GM13977 (cell line): ENCODE measurements at regions not wholly inside any gene's neighbourhood (a gene's known extent, or its start where the extent isn't known, plus 50 kb on each side); places are given as distances from the start of the nearest gene placed in this dataset.

Experiments
- DNase-seq: peaks from one replicate; pipeline ENCODE4 v3.0.0; 2012; ENCODE audit warnings: low spot score
- CTCF ChIP-seq: IDR thresholded peaks from 2 replicates; pipeline ENCODE4 v1.5.1; 2012; ENCODE audit warnings: mild to moderate bottlenecking, control low read depth; ENCODE audit not compliant: insufficient read depth; ENCODE audit errors: extremely low read depth, missing control alignments
- in situ Hi-C: fragments of 300-500 bp; cut with MboI; formaldehyde crosslinking; loops from one replicate; pipeline ENCODE4 v1.12.0; 2022; ENCODE audit warnings: low sequenced_read_pairs, low pct_unique_long_range_greater_than_20kb, mixed read lengths, inconsistent platforms; ENCODE audit not compliant: unreplicated experiment

- no peak for TF ChIP-seq CTCF
- DNase-seq: no peak
- in situ Hi-C loops: no loop called here
Observed at GRCh38 chr4:111020476-111020875, 397.6 kb upstream of the PITX2 start.

GRCh38 chr4:111020961-111021360 lies 398.1 kb upstream of the PITX2 start:
- in situ Hi-C loops: no loop called here
- no peak for TF ChIP-seq CTCF
- no peak for DNase-seq

- in situ Hi-C loops: no loop called here
- DNase-seq: no peak
- no peak for TF ChIP-seq CTCF
Observed at GRCh38 chr4:111022758-111023157, 399.9 kb upstream of the PITX2 start.

DNA sequence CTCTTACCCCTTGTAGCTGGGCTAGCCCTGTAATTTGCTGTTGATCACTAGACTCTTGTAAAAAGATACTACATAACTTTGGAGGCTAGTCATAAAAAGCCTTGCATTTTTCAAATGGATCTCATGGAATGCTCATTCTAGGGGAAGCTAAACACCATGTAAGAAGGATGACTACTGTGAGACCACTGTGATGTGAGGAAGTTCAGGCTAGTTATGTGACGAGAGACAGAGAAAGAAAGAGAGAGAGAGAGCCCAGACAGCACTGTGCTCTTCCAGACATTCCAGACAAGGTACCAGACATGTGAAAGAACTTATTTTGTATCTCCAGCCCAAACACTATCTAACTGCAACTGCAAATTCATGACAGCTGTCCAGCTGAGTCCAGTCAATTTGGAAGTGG lies 404.6 kb upstream of the PITX2 start:
- DNase-seq: no peak
- TF ChIP-seq CTCF: no peak
- in situ Hi-C loops: no loop called here

GRCh38 chr4:111028795-111029194 lies 405.9 kb upstream of the PITX2 start:
- no peak for DNase-seq
- no peak for TF ChIP-seq CTCF
- in situ Hi-C loops: no loop called here

DNA sequence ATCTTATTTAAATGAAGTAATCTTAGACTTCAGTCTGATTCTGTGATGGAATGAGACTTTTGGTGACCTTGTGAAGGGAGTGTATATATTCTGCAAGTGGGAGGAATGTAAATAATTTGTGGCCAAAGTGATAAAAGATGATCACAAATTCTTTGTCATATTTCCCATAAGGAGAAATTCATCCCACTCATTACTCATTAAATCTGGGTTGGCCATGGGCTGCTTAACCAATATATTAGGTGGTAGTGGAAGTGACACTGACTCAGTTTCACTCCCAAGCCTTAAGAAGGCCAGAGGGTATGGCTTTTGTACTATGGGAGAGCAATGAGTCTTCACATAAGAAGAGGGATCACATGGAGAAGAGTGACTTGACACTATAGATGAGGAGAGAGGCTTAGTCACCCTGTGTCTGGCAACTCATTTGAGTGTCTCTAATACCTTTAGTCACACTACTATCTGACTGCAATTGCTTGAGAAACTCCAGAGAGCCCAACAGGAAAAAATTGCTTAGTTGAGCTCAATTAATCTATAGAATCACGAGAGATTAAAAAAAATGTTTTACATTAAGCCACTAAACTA lies 408.2 kb upstream of the PITX2 start:
- in situ Hi-C loops: no loop called here
- TF ChIP-seq CTCF: no peak
- no peak for DNase-seq

DNA sequence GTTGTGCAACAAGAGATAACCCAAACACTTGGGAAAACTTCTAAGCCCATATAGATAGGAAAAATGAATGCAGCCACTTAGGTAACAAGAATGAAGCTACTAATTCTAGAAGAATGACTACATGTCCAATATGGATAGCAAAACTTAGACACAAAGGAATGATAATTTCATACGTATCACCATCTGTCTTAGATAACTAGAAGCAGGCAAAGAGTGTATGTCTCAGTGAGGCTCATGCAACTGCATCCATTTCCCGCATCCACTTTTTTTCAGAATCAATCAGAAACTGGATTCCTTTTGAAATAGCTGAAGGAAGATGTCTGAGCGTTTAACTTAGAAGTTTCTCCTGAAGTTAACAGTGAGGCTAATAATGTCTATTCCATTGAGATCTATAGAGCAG lies 408.7 kb upstream of the PITX2 start:
- TF ChIP-seq CTCF: no peak
- no peak for DNase-seq
- in situ Hi-C loops: no loop called here
